SHP77 (cell line): ENCODE measurements at regions not wholly inside any gene's neighbourhood (a gene's known extent, or its start where the extent isn't known, plus 50 kb on each side); places are given as distances from the start of the nearest gene placed in this dataset.

Experiments used
- DNase-seq, 2 experiments: peaks; one replicate each; lab custom pipeline; 2025; lab: John Stamatoyannopoulos, UW

DNA sequence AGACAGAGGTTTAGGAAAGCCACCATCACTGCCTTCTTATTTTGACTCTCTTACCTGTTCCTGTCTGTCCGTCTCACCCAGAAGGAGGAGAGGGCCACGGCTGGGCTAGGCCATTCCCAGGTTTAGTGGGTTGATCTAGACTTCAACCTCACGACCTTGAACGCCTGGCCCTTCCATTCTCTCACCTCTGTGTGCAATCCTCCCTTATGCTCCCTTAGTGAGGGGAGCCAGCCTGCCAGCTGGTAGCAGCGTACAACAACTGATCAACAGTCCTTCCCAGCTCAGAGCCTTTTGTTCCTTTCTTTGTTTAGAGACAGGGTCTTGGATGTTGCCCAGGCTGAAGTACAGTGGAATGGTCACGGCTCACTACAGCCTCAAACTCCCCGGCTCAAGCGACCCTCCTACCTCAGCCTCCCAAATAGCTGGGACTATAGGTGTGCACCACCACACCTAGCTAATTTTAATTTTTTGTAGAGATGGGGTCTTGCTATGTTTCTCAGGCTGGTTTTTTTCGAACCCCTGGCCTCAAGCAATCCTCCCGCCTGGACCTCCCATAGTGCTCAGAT, 123.9 kb downstream of the ZNF664 start:
- no peak for DNase-seq

DNA sequence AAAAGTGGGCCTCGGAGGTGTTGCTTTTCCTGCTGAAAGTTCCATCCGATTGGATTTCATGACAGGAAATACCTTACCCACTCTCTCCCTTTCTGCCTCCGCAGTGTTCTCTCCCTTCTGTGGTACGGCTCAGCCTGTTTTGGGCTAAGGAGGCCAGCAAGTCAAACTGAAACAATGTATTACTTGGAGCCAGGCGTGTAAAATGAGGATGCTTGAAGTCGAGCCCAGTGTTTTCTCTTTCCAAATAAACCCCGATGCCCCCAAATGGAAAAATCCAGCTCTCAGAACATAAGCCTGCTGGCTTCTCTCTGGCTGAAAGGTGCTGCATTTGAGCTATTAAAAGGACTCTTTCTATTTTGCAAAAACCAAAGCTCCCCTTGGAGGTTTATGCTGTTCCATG, 124.7 kb downstream of the ZNF664 start:
- DNase-seq = no peak

DNA sequence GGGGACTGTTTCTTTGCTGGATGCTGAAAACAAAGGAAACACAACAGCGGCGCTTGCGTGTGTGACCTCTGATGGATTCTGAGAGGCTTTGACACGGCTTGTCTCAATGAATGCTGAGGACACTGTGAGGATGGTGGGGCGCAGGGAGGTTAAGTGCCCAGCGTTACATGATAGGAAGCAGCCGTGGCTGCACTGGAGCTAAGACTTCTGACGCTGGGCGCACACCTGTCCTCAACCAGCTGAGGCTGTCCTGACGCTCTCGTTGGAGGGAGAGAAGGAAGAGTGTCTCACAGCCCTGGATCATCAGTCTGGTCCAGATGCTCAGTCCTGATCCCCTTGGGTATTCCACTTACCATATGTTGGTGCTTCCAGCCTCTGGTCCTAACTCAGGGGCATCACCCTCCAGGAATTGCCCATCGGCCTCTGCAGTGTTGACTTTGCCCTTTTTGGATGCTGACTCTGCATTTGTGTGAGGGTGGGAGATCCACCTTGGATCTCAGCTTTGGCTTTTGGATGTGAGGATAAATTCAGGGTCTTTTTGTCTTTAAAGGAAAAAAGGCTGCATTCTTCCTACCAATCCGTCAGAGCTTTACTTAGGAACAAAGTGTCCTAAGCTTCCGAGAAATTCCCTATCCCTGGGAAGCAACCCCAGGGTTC, 125.2 kb downstream of the ZNF664 start:
- peak; percentile 16 to 76 for DNase-seq

DNA sequence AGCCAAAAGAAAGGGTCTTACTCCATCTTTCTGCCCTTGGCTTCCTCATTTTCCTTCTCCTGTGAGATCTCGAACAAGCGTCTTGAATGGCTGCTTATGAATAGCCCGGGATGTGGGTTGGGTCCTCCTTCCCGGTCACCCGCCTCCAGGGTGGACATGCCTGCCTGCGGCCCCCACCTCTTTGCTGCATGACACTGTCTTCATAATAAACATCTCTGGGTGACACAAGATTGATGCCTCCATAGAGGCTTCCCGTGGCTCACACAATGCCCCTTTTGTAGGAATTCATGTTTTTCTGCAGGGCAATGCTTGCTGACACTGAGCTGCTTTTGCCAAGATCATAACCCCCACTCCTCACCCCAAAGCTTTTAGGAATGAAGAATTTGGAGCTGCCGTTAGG, 125.9 kb downstream of the ZNF664 start:
- DNase-seq = no peak

DNA sequence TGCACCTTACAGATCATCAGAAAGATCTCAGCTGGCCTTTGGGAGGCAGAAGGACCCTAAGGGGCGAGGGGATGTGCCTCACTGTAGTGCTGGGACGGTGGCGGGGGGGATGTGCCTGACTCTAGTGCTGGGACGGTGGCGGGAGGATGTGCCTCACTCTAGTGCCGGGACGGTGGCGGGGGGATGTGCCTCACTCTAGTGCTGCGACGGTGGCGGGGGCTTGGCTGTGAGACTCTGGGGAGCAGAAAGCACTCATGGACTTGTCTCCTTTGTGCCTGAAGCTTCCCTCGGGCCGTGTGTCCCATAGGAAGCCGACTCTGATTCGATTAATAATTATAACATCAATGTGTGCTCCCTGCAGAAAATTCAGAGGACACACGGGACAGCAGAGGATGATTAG, 126.6 kb downstream of the ZNF664 start:
- DNase-seq = no peak

DNA sequence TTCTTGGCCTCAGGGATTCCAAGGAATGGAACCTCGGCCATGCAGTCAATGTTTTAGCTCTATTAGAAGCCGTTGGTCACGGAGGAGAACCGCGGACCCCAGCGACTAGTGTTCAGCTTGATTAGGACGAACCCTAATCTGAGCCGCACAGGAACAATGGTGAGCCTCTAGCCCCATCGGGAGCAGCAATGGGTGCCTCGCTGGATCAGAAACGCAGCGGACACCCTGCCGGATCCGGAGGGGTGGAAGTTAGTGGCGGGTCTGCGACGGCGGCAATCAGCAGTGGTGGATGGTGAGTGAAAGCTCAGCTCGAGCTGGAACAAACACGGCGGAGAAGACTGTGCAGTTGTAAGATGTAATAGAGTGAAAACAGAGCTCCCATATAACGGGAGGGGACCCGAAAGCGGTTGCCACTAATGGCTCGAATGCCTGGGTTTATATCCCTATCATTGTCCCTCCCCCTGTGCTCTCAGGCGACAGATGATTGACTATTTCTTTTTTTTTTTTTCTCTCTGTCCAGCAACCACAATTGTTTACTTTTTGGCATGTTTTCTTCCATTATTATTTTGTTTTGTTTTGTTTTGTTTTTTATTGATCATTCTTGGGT, 127.7 kb downstream of the ZNF664 start:
- DNase-seq = no peak

DNA sequence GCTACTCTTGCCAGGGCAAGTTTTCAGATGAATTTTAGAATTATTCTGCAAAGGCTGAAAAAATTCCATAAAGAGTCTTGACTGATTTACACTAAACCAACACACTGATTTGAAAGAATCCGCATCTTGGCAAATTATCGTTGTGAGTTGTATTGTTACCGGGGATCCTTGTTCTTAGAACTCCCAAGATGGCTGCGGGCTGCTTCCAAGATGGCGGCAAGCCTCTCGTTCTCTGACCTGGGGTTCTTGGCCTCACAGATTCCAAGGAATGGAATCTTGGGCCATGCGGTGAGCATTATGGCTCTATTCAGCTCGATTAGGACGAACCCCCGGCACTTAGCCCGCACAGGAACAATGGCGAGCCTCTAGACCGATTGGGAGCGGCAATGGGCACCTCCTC, 132.5 kb downstream of the ZNF664 start:
- DNase-seq = no peak

DNA sequence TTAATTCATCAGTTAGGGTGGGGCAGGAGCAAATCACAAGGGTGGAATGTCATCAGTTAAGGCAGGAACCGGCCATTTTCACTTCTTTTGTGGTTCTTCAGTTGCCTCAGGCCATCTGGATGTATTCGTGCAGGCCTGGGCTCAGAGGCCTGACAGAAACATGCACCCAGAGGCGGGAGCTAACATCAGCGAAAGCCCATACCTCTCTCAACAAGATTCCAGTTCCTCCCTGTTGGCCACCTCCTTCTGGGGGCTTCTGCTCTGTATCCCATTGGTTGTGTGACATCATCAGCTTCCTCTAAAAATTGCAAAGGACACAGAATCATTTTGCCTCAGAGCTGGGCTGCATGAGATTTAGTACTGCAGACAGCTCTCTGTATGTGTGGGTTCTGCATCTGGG, 134.3 kb downstream of the ZNF664 start:
- DNase-seq = no peak

DNA sequence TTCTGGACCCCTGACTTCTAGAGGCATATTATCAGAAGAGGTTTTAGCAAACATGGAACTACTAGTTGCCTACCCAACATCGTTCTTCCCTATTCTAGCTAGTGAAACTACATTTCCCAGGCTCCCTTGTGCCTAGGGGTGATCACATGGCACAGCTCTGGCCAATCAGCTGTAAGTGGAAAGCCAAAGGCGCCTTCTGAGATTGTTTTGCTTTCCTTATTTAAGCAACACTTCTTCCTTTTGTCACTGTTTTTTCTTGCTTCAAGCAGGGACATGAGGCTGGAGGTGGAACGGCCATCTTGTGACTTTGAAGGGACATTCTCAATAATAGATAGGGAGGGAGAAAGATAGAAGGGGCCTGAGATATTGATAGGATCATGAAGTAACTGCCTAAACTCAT, 136.7 kb downstream of the ZNF664 start:
- peak in 1 of 2 experiments; percentile 10 for DNase-seq

DNA sequence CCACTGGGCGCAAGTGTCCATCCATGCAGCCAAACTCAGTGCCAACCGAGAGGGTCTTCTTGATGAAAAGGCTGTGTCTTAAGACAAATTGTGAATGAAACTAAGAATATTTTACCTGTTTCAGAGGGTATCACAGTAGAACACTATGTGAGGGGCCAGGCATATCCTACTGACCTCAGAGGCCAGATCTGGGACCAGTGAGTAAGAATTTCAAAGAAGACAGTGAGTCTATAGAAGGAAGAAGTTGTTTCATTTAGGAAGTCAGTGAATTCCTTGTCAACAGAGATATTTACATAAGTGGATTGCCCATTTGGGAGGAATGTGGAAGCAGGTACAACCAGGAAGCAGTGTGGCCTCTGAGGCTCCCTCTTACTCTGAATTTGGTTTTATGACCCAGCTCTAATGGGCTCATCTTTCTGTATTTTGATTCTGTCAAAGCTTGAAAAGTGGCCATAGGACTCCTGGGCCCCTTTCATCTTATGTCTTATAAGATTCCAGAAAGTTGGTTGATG, 137.4 kb downstream of the ZNF664 start:
- DNase-seq = no peak

DNA sequence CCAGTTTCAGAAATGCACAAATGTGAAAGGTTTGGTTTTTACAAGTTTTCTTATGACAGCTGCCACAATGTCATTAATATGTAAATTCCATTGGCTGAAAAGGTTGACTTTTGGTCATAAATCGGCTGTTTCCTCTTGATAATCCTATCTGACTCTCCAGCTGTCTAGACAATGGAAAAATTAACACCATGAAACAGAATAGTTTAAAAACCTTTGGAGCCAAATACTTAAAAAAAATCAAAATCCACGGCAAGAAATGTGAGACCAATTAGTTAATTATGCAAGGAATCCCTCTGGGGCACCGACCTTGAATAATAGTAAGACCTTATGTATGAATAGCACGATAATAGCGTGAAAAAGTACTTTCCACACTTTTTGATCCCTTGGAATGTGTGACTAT, 138.0 kb downstream of the ZNF664 start:
- DNase-seq = no peak

DNA sequence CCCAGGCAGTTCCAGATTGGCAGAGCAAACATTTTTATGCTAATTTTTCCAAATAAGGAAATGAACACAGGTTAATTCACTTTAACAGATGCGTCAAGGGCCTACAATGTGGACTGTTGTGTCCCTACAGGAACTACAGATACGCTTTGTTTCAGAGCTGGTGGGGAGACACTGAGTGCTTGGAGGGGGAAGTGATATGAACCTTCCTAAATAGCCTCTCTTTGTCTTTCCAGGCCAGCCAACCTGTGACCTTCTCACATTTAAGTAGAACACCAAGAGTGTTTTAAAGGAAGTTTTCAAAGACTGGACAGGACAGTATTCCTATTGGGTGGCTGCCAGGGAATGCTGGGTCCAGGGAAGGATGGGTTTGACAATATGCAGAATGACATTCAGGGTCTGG, 141.3 kb downstream of the ZNF664 start:
- no peak for DNase-seq

DNA sequence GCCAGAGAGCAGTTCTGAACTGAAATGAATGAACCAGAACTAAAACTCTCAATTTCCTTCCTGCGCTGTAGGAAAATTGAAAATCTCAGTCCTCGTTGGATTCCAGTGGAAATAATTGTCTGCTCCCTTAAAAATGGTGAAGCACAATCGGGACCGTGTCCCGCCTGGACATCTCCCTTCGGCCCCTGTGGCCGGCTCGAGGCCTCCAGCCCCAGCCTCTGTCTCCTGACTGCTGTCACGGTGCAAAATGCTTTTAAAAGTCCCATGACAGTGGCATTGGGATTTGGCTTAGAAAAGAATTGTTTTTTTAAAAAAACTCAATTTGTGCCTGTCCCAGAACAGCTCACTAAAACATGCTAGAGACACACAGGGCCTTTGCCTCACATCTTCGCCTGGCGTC, 142.5 kb downstream of the ZNF664 start:
- no peak for DNase-seq

DNA sequence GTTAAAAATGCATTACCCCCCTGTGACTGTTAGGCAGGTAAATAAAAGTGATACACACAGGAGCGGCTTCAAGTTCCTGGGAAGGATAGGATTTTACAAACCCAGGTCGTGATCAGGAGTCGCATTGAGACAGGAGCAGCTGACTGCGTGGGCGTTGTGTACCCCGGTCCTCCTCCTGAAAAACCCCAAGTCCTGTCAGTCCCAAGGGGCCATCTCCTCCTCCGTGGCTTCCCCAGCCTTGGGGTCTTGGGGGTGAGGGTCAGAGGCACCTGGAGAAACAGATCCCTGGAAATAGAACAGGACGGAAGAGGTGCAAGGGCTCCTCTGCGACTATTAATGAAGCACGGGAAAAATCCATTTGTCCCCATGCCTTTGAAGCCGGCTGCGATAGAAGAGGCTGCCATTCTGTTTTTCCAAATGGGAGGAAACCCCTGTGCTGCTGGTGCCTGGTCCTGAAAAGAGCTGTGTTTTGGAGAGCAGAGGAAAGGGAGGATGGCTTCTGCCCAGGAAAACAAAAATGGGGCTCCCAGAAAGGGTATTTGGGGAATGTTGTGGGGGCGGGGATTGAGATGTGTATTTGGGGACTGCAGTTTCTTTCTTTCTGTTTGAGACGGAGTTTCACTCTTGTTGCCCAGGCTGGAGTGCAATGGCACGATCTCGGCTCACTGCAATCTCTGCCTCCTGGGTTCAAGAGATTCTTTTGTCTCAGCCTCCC, 143.1 kb downstream of the ZNF664 start:
- no peak for DNase-seq

DNA sequence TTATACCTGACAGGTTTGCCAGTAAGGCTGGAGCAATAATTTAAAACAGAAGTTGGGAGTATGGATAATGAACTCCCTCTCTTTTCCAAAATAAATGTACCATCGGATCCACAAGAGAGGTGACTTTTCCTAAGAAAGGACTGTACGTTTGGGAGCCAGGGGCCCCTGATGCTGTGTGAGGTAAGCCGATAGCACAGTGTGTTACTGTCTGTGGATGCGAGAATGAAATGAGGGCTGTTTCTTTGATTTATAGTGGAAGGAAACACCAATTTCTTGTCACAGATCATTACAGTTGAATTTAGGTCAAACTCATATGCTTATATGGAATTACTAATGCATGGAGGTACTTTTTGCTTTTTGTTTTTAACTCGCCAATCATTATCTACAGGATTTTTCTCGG, 147.7 kb downstream of the ZNF664 start:
- no peak for DNase-seq

DNA sequence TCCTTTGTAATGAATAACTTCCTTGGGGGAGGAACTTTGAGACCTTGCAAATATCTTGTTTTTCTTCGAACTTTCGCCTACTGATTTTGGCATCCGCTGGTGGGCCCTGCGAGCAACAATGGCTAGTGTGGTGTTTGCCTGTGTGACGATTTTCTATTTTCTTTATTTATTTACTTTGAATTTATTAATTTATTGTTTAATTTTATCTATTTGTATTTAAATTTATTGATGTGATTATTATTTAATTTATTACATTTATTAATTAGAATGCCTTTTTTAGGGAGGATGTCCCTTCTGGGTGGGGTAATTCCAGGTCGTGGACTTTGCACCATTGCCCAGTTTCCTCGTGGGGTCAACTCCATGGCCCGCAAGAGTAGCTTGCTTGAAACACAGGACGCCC, 149.7 kb downstream of the ZNF664 start:
- DNase-seq = no peak

DNA sequence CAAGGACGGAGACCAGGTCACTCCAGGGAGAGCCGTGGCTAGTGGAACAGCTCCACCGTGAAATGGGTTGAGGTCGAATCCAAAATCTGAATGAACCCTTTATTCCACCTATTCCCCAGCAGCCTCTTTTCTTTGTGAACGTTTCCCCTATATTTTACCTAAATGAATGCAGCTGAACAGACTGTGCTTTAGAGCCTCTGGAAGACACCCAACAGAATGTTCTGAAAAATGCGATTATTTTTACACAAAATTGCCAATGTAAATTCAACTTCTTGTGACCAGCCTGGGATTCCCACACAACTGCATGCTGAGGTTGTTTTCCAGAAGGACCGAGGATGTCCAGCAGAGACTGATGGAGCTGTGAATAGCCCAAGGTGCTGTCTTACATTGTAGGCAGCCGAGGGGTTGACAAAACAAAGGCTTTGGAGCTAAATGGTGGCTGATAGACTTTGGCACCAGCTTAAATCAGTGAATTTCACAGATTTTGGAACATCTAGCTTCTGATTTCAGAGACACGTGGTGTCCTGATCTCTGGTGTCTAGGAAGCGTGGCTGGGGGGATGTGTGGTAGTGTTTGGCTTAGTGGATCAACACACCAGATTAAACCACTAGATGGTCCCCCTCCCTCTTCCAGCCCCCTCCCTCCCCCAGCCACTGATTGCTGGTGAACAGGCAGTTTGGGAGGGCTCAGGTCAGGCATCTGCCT, 150.4 kb downstream of the ZNF664 start:
- DNase-seq = no peak

DNA sequence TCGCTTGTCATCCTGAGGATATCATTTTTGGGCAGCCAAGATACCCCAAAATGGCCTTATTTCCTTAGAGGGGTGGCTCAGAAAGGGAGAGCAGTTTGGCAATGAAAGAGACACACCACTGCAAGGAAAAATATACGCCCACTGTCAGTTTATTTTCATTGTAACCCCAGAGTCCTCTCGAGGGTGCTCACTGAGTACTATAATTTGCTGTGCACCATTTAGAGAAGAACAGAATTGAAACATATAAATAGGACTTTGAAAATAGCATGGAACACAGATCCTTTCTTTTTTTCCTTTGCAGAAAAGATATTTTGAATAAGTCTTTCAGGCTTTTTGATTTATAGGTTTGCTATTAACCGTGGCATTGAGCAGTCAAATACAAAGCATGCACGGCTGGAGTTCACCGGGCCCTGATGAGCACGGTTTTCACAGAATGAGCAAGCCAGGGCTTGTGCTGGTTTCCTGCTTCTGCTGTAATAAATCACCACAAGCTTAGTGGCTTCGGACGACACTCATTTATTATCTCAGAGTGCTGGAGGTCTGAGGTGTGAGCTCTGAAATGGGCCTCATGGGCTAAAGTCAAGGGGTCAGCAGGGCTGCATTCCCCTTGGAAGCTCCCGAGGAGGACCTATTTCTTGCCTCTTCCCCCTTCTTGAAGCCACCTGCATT, 152.3 kb downstream of the ZNF664 start:
- DNase-seq = peak; percentile 74 to 89

DNA sequence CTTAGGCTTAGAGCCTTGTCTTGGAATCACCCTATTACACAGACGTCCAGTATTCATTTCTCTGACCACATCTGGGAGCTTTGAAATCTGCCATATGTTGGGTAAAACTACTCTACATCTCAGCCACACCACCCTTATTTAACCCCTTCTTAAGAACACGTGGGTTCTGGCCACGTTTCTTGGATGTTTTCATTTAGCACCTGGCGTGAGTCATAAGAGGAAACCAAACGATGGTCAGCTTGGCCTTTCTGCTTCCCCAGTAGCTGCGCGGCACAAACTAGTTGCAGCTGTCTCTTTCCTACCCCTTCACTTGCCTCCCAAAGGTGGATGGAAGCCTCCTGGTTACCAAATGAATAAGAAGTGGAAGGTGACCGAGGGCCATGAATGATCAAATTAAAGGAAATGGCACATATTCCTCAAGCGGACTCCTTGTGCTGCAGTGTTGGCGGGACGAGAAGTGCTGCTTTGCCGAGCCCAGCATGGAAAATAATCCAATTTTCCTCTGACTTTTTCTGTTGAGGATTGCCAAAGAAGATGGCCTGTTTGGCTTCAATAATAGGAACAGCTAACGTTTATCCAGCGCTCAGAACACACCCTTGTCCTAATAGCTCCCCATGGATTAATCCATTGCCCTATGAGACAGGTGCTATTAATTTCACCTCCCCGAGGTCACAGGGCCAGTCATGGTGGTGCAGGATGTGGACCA, 154.1 kb downstream of the ZNF664 start:
- DNase-seq = peak; percentile 8 to 21

DNA sequence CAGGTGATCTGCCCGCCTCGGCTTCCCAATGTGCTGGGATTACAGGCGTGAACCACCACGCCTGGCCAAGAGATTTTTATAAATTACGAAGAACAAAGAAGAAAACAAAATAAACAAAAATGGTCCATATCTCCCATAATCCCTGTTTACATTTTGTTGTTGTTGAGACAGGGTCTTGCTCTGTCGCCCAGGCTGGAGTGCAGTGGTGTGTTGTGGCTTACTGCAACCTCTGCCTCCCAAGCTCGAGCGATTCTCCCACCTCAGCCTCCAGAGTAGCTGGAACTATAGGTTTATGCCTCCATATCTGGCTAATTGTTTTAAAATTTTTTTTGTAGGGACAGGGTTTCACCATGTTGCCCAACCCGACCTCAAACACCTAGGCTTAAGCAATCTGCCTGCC, 156.1 kb downstream of the ZNF664 start:
- no peak for DNase-seq
